NB4 (cell line): ENCODE measurements at regions not wholly inside any gene's neighbourhood (a gene's known extent, or its start where the extent isn't known, plus 50 kb on each side); places are given as distances from the start of the nearest gene placed in this dataset.

Experiments used
- CTCF ChIP-seq: IDR thresholded peaks from one replicate; pipeline ENCODE4 v1.5.1; 2012; ENCODE audit warnings: low read depth, low read length
- MAX ChIP-seq: IDR thresholded peaks from 2 replicates; pipeline ENCODE4 v1.6.1; 2011; ENCODE audit warnings: low read depth, low read length
- MYC ChIP-seq: IDR thresholded peaks from 2 replicates; pipeline ENCODE4 v1.6.1; 2011; ENCODE audit warnings: low read depth, low read length
- POLR2A ChIP-seq: IDR thresholded peaks from 2 replicates; pipeline ENCODE4 v1.6.1; 2011; ENCODE audit warnings: mild to moderate bottlenecking; ENCODE audit not compliant: insufficient read length; ENCODE audit errors: extremely low read depth

- no peak for TF ChIP-seq CTCF
- TF ChIP-seq MAX: no peak
- no peak for TF ChIP-seq POLR2A
- TF ChIP-seq MYC: no peak
These were observed 589.8 kb downstream of the PLCL1 start for GRCh38 chr2:198394208-198394607.
